Calu3 (cell line): ENCODE measurements at regions not wholly inside any gene's neighbourhood (a gene's known extent, or its start where the extent isn't known, plus 50 kb on each side); places are given as distances from the start of the nearest gene placed in this dataset.

ENCODE experiments used
- BruUV-seq: library from RNA; stranded (reverse); fragments of 400-500 nt; replicated peaks from 2 replicates; lab custom pipeline; 2021; lab: Mats Ljungman, UMichigan
- CTCF ChIA-PET: fragments of 300-600 bp; sonication (Branson Sonifier 250); formaldehyde crosslinking; loops from one replicate; lab custom pipeline; 2022; ENCODE audit warnings: antibody characterized with exemption; lab: Charles Lee
- DNase-seq: peaks from one replicate; pipeline ENCODE4 v3.0.0; 2022
- H3K27ac Mint-ChIP-seq: one replicate; pipeline ENCODE4 v1.8.0; 2022; ENCODE audit warnings: mixed read lengths; ENCODE audit not compliant: unreplicated experiment
- H3K27me3 Mint-ChIP-seq: one replicate; pipeline ENCODE4 v1.8.0; 2022; ENCODE audit warnings: mixed read lengths; ENCODE audit not compliant: unreplicated experiment
- H3K36me3 Mint-ChIP-seq: one replicate; pipeline ENCODE4 v1.8.0; 2022; ENCODE audit warnings: mild to moderate bottlenecking, moderate library complexity, mixed read lengths; ENCODE audit not compliant: insufficient read depth, unreplicated experiment
- H3K4me1 Mint-ChIP-seq: one replicate; pipeline ENCODE4 v1.8.0; 2022; ENCODE audit warnings: mild to moderate bottlenecking, low read depth, mixed read lengths; ENCODE audit not compliant: unreplicated experiment
- H3K4me3 Mint-ChIP-seq: one replicate; pipeline ENCODE4 v1.8.0; 2022; ENCODE audit warnings: mild to moderate bottlenecking, low read depth, moderate library complexity, mixed read lengths; ENCODE audit not compliant: unreplicated experiment
- H3K9me3 Mint-ChIP-seq: one replicate; pipeline ENCODE4 v1.8.0; 2022; ENCODE audit warnings: low read depth, mixed read lengths; ENCODE audit not compliant: unreplicated experiment
- intact Hi-C: fragments of 100-400 bp; cut with micrococcal nuclease; formaldehyde crosslinking; loops from one replicate; pipeline ENCODE4 v1.10.0; 2022; ENCODE audit not compliant: unreplicated experiment
- TF ChIP-seq, protein P1 (sequence below): fragments of 200-600 bp; IDR thresholded peaks from one replicate; pipeline ENCODE4 v1.8.0; 2022; ENCODE audit warnings: antibody characterized with exemption; ENCODE audit not compliant: unreplicated experiment

DNA sequence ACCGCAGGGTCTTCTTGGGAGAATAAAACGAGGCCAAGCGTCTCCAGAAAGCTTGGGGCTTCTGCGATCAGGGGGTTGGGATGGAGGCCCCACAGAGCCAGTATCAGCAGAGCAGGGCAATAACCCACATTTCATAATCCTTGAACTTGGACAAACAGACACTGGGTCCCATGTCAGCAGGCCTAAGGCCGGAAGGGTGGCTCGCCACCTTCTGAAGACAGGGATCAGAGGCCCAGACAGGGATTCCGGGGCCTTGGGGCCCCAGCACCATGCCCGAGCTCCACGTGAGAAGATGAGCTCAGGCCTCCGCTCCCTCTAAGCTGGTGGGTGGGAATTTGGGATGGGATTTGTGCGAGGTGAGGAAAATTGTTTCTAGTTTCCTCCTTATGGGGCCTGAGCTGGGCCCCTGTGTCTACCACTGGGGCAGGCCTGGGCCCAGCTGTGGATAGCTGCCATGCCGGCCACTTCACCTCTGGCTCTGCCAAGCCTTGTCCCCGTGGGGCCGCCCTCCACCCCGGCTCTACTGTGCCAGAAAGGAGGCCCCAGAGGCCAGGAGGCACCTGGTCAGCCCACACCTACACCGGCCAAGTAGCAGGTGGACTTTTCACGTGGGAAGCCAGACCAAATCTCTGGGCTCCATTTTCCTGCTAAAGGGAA is 67.2 kb upstream of the DLK1 start:
- Mint-ChIP-seq H3K4me3 (no peak overlapping the region), H3K36me3 (no peaks in the 10 kb centered on the region), H3K9me3 (no peaks in the 10 kb centered on the region), H3K27me3 (peaks cover 18% of the 10 kb centered on the region), H3K4me1 (peaks cover 1% of the 10 kb centered on the region), H3K27ac (no peak overlapping the region)
- TF ChIP-seq, protein P1, sequence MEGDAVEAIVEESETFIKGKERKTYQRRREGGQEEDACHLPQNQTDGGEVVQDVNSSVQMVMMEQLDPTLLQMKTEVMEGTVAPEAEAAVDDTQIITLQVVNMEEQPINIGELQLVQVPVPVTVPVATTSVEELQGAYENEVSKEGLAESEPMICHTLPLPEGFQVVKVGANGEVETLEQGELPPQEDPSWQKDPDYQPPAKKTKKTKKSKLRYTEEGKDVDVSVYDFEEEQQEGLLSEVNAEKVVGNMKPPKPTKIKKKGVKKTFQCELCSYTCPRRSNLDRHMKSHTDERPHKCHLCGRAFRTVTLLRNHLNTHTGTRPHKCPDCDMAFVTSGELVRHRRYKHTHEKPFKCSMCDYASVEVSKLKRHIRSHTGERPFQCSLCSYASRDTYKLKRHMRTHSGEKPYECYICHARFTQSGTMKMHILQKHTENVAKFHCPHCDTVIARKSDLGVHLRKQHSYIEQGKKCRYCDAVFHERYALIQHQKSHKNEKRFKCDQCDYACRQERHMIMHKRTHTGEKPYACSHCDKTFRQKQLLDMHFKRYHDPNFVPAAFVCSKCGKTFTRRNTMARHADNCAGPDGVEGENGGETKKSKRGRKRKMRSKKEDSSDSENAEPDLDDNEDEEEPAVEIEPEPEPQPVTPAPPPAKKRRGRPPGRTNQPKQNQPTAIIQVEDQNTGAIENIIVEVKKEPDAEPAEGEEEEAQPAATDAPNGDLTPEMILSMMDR: no peak
- CTCF ChIA-PET: no interaction called here
- intact Hi-C loops: loop anchor here (10.0 kb wide), 2 partner anchors 185 to 1005 kb away; no protein-coding TSS in a partner anchor
- DNase-seq: no peak
- BruUV-seq: no TSS peak

DNA sequence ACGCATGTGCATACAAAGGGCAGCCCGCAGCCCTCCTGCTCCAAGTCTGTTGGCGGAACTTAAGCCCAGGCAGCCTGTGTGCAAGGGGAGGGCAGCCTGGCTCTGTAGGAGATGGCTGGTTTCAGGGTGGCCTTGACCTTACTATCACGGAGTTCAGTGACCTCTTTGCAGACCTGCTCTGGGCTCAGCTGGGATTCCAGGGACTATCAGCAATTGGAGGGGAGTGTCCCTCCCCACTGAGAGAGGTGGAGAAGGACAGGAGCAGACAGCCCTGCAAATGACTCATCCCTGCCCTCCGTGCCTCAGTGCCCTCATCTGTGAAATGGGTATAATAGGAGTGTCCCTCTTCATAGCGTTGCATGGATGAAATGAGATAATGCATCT is 66.2 kb upstream of the DLK1 start:
- Mint-ChIP-seq H3K9me3 (no peaks in the 10 kb centered on the region), H3K36me3 (no peaks in the 10 kb centered on the region), H3K27ac (no peak overlapping the region), H3K4me1 (peaks cover 11% of the 10 kb centered on the region), H3K4me3 (no peak overlapping the region), H3K27me3 (peaks cover 26% of the 10 kb centered on the region)
- DNase-seq: no peak
- TF ChIP-seq, protein P1: no peak
- CTCF ChIA-PET: interaction anchor here (1.1 to 1.2 kb wide), 2 partner anchors 15 to 341 kb away, joined by 3 to 4 read pairs; no protein-coding TSS in a partner anchor
- BruUV-seq: no TSS peak
- intact Hi-C loops: loop anchor here (10.0 kb wide), 2 partner anchors 184 to 1004 kb away; no protein-coding TSS in a partner anchor

DNA sequence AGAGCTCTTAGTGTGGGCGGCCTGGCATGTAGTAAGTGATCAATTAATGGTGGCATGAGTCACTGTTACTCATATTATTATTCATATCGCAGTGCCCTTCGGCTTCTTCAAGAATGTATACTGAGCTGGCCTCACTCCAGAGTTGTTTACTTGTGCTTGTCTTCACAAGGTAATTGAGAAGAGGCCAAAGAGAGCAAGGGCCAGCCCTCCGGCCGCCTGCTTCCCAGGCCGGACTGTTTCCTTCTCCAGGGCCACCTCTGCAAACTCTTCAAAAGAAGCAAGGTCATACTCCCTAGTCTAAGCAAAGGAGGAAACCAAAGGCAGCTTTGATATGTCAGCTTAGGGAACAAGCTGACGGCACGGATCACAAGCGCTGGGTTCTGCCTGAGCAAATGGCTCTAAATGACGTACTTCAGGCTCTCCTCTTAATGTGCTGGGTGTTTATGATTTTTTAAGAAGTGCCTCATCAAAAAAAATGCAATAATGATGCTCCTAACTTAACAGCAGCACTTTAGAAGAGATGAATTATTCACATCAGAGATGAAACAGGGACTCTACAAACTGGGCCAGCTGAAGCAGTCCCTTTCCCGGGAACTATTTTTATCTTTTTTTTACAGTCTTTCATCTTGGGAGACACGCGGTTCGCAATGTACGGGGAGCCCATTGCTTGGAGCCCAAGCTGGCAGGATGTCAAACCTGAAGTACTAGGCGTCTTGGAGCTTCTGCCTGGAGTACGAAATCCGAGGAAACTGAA is 65.6 kb upstream of the DLK1 start:
- Mint-ChIP-seq H3K27ac (no peak overlapping the region), H3K36me3 (no peaks in the 10 kb centered on the region), H3K27me3 (peaks cover 26% of the 10 kb centered on the region), H3K9me3 (no peaks in the 10 kb centered on the region), H3K4me1 (peaks cover 17% of the 10 kb centered on the region), H3K4me3 (no peak overlapping the region)
- intact Hi-C loops: loop anchor here (10.0 kb wide), 2 partner anchors 184 to 1004 kb away; no protein-coding TSS in a partner anchor
- CTCF ChIA-PET: interaction anchor here (1.1 to 1.2 kb wide), 2 partner anchors 15 to 340 kb away, joined by 3 to 4 read pairs; no protein-coding TSS in a partner anchor
- DNase-seq: peak; percentile 14
- TF ChIP-seq, protein P1: no peak
- no TSS peak for BruUV-seq

DNA sequence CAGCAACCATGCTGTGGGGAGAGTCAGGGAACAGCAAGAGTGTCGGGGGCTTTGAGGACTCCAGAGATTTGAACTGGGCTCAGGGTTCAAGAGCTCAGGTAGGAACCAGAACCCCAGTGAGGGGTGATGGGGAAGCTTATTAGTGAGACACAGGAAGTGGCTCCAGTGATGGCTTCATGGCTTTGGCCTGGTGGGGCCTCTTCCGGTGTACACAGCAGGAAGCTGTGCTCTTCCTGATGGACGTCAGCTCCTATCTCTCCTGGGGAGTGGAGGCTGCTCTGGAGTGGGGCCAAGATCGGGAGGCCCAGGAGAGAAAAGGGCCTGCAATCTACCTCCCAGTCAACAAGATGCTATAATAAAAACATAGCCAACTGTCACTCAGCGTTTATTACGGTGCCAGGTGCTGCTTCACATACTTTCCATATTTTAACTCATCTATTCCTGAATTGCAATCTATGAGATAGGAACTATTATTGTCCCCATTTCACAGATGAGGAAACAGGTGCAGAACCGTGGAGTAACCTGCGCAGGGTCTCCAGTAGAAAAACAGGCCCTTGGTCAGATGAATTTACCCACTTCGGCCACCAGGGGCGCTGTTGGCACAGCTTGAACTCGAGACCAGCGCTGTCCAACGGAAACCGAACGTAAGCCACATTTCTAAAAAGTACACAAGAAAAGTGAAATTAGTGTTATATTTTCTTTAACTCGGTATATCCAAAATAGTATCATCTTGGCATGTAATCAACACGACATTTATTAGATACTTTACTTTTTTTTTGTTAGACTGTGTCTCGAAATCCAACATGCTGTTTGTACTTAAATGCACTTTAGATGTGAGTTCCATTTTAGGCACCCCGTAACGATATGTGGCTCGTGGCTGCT is 63.6 kb upstream of the DLK1 start:
- peaks cover 17% of the 10 kb centered on the region for H3K4me1 Mint-ChIP-seq
- H3K36me3 Mint-ChIP-seq: no peaks in the 10 kb centered on the region
- CTCF ChIA-PET: interaction anchor here (0.9 to 1.3 kb wide), 4 partner anchors 14 to 98 kb away, joined by 3 read pairs; no protein-coding TSS in a partner anchor
- no TSS peak for BruUV-seq
- intact Hi-C loops: loop anchor here (10.0 kb wide), 2 partner anchors 182 to 1002 kb away; no protein-coding TSS in a partner anchor
- DNase-seq: peak; percentile 77
- H3K27ac Mint-ChIP-seq: no peak overlapping the region
- peaks cover 38% of the 10 kb centered on the region for H3K27me3 Mint-ChIP-seq
- H3K4me3 Mint-ChIP-seq: no peak overlapping the region
- no peaks in the 10 kb centered on the region for H3K9me3 Mint-ChIP-seq
- TF ChIP-seq, protein P1: peak; percentile 69
